ENCODE measurements at regions not wholly inside any gene's neighbourhood (a gene's known extent, or its start where the extent isn't known, plus 50 kb on each side); places are given as distances from the start of the nearest gene placed in this dataset.

GRCh38 chr6:115393821-115394220 is 666.9 kb downstream of the FRK start:
- Mint-ChIP-seq H3K27ac (no peak overlapping the region), H3K4me3 (no peak overlapping the region), H3K27me3 (no peaks in the 10 kb centered on the region), H3K36me3 (ENCODE audit: low read depth) (no peaks in the 10 kb centered on the region), H3K9me3 (peaks cover 28% of the 10 kb centered on the region), H3K4me1 (no peaks in the 10 kb centered on the region)
- no peak for DNase-seq
- no peak for ATAC-seq

GRCh38 chr6:115370202-115370601 is 690.5 kb downstream of the FRK start:
- DNase-seq (no peak), ATAC-seq (no peak)
- Mint-ChIP-seq H3K9me3 (peaks cover 22% of the 10 kb centered on the region), H3K4me1 (no peaks in the 10 kb centered on the region), H3K27me3 (no peaks in the 10 kb centered on the region), H3K27ac (no peak overlapping the region), H3K36me3 (ENCODE audit: low read depth) (no peaks in the 10 kb centered on the region), H3K4me3 (no peak overlapping the region)

- no peak for ATAC-seq
- H3K27ac Mint-ChIP-seq: no peak overlapping the region
- no peaks in the 10 kb centered on the region for H3K4me1 Mint-ChIP-seq
- no peak overlapping the region for H3K4me3 Mint-ChIP-seq
- no peak for DNase-seq
- peaks cover 20% of the 10 kb centered on the region for H3K9me3 Mint-ChIP-seq
- no peaks in the 10 kb centered on the region for H3K27me3 Mint-ChIP-seq
- no peaks in the 10 kb centered on the region for H3K36me3 Mint-ChIP-seq (ENCODE audit: low read depth)
Observed at GRCh38 chr6:115365783-115366182, 694.9 kb downstream of the FRK start.

GRCh38 chr6:115363379-115363778 is 697.3 kb downstream of the FRK start:
- Mint-ChIP-seq H3K9me3 (peaks cover 13% of the 10 kb centered on the region), H3K27me3 (no peaks in the 10 kb centered on the region), H3K36me3 (ENCODE audit: low read depth) (no peaks in the 10 kb centered on the region), H3K4me1 (no peaks in the 10 kb centered on the region), H3K27ac (no peak overlapping the region), H3K4me3 (no peak overlapping the region)
- ATAC-seq (no peak), DNase-seq (no peak)

- ATAC-seq (no peak), DNase-seq (no peak)
- no peak overlapping the region for H3K4me3 Mint-ChIP-seq
- H3K27ac Mint-ChIP-seq: no peak overlapping the region
- no peaks in the 10 kb centered on the region for H3K36me3 Mint-ChIP-seq (ENCODE audit: low read depth)
- no peaks in the 10 kb centered on the region for H3K27me3 Mint-ChIP-seq
- no peaks in the 10 kb centered on the region for H3K4me1 Mint-ChIP-seq
- peaks cover 12% of the 10 kb centered on the region for H3K9me3 Mint-ChIP-seq
Observed at GRCh38 chr6:115362234-115362633, 698.5 kb downstream of the FRK start.

- H3K27me3 Mint-ChIP-seq: no peaks in the 10 kb centered on the region
- H3K27ac Mint-ChIP-seq: no peak overlapping the region
- H3K4me1 Mint-ChIP-seq: no peaks in the 10 kb centered on the region
- DNase-seq (no peak), ATAC-seq (no peak)
- no peaks in the 10 kb centered on the region for H3K36me3 Mint-ChIP-seq (ENCODE audit: low read depth)
- no peak overlapping the region for H3K4me3 Mint-ChIP-seq
- peaks cover 7% of the 10 kb centered on the region for H3K9me3 Mint-ChIP-seq
Observed at GRCh38 chr6:115360602-115361325, 699.9 kb downstream of the FRK start.

- Mint-ChIP-seq H3K9me3 (peaks cover 4% of the 10 kb centered on the region), H3K27ac (no peak overlapping the region), H3K4me1 (no peaks in the 10 kb centered on the region), H3K36me3 (ENCODE audit: low read depth) (no peaks in the 10 kb centered on the region), H3K4me3 (no peak overlapping the region), H3K27me3 (no peaks in the 10 kb centered on the region)
- ATAC-seq (no peak), DNase-seq (no peak)
Observed at GRCh38 chr6:115358616-115359015, 702.1 kb downstream of the FRK start.

GRCh38 chr6:115356371-115356770 is 704.3 kb downstream of the FRK start:
- H3K27me3 Mint-ChIP-seq: no peaks in the 10 kb centered on the region
- ATAC-seq (no peak), DNase-seq (no peak)
- no peak overlapping the region for H3K4me3 Mint-ChIP-seq
- no peaks in the 10 kb centered on the region for H3K4me1 Mint-ChIP-seq
- H3K27ac Mint-ChIP-seq: no peak overlapping the region
- H3K9me3 Mint-ChIP-seq: peaks cover 4% of the 10 kb centered on the region
- H3K36me3 Mint-ChIP-seq (ENCODE audit: low read depth): no peaks in the 10 kb centered on the region

GRCh38 chr6:115323001-115323400 is 737.7 kb downstream of the FRK start:
- no peak for ATAC-seq
- no peak for DNase-seq
- Mint-ChIP-seq H3K4me3 (no peak overlapping the region), H3K4me1 (no peaks in the 10 kb centered on the region), H3K27ac (no peak overlapping the region), H3K36me3 (ENCODE audit: low read depth) (no peaks in the 10 kb centered on the region), H3K27me3 (no peaks in the 10 kb centered on the region), H3K9me3 (peaks cover 3% of the 10 kb centered on the region)

GRCh38 chr6:115319823-115320222 is 740.9 kb downstream of the FRK start:
- ATAC-seq: no peak
- no peaks in the 10 kb centered on the region for H3K36me3 Mint-ChIP-seq (ENCODE audit: low read depth)
- no peak overlapping the region for H3K27ac Mint-ChIP-seq
- no peak for DNase-seq
- H3K4me1 Mint-ChIP-seq: no peaks in the 10 kb centered on the region
- no peaks in the 10 kb centered on the region for H3K27me3 Mint-ChIP-seq
- no peak overlapping the region for H3K4me3 Mint-ChIP-seq
- H3K9me3 Mint-ChIP-seq: peaks cover 7% of the 10 kb centered on the region

GRCh38 chr6:115310156-115310555 is 750.5 kb downstream of the FRK start:
- no peaks in the 10 kb centered on the region for H3K27me3 Mint-ChIP-seq
- ATAC-seq: no peak
- no peaks in the 10 kb centered on the region for H3K36me3 Mint-ChIP-seq (ENCODE audit: low read depth)
- no peaks in the 10 kb centered on the region for H3K4me1 Mint-ChIP-seq
- H3K27ac Mint-ChIP-seq: no peak overlapping the region
- DNase-seq: no peak
- no peak overlapping the region for H3K4me3 Mint-ChIP-seq
- H3K9me3 Mint-ChIP-seq: peaks cover 28% of the 10 kb centered on the region

GRCh38 chr6:115302731-115303130 is 758.0 kb downstream of the FRK start:
- no peak overlapping the region for H3K4me3 Mint-ChIP-seq

GRCh38 chr6:115287467-115287866 is 773.2 kb downstream of the FRK start:
- H3K27me3 Mint-ChIP-seq: no peaks in the 10 kb centered on the region
- H3K4me3 Mint-ChIP-seq: no peak overlapping the region
- no peaks in the 10 kb centered on the region for H3K4me1 Mint-ChIP-seq
- H3K36me3 Mint-ChIP-seq (ENCODE audit: low read depth): no peaks in the 10 kb centered on the region
- peaks cover 3% of the 10 kb centered on the region for H3K9me3 Mint-ChIP-seq
- no peak for DNase-seq
- H3K27ac Mint-ChIP-seq: no peak overlapping the region
- no peak for ATAC-seq

More at GRCh38 chr6:115302731-115303130, 758.0 kb downstream of the FRK start:
- no peak for ATAC-seq
- H3K27me3 Mint-ChIP-seq: no peaks in the 10 kb centered on the region
- no peak overlapping the region for H3K27ac Mint-ChIP-seq
- H3K36me3 Mint-ChIP-seq (ENCODE audit: low read depth): no peaks in the 10 kb centered on the region
- H3K9me3 Mint-ChIP-seq: peaks cover 18% of the 10 kb centered on the region
- H3K4me1 Mint-ChIP-seq: no peaks in the 10 kb centered on the region
- DNase-seq: no peak

- ATAC-seq (no peak), DNase-seq (no peak)
- H3K4me3 Mint-ChIP-seq: no peak overlapping the region
- no peak overlapping the region for H3K27ac Mint-ChIP-seq
- no peaks in the 10 kb centered on the region for H3K36me3 Mint-ChIP-seq (ENCODE audit: low read depth)
- H3K9me3 Mint-ChIP-seq: peaks cover 1% of the 10 kb centered on the region
- no peaks in the 10 kb centered on the region for H3K4me1 Mint-ChIP-seq
- H3K27me3 Mint-ChIP-seq: no peaks in the 10 kb centered on the region
Observed at GRCh38 chr6:115276881-115277565, 783.7 kb downstream of the FRK start.

- Mint-ChIP-seq H3K27ac (no peak overlapping the region), H3K4me1 (no peaks in the 10 kb centered on the region), H3K36me3 (ENCODE audit: low read depth) (no peaks in the 10 kb centered on the region), H3K27me3 (no peaks in the 10 kb centered on the region), H3K4me3 (no peak overlapping the region), H3K9me3 (peaks cover 9% of the 10 kb centered on the region)
- ATAC-seq (no peak), DNase-seq (no peak)
Observed at GRCh38 chr6:115272311-115272710, 788.4 kb downstream of the FRK start.
